Adrenal gland (tissue), 9 donors: ENCODE measurements at regions not wholly inside any gene's neighbourhood (a gene's known extent, or its start where the extent isn't known, plus 50 kb on each side); places are given as distances from the start of the nearest gene placed in this dataset.

ENCODE experiments used
- DNase-seq, 7 donors: peaks; one replicate each; pipeline ENCODE4 v3.0.0-alpha.2; 2019 to 2020
- H3K27ac ChIP-seq, 5 donors: fragments of 200-600 bp; sonication (generic) in 4 of 5; 1 replicate in 3 of 5; 2 replicates in 2 of 5; pipeline versions ENCODE4 v1.5.1 to v1.8.0; 2016 to 2020; ENCODE audit warnings: mild to moderate bottlenecking in 1 of 5
- H3K27me3 ChIP-seq: fragments of 200-600 bp; 2 replicates; pipeline ENCODE4 v1.8.0; 2021
- H3K36me3 ChIP-seq, 2 donors: fragments of 200-600 bp; replicated peaks in 1 of 2; 1 replicate in 1 of 2; 2 replicates in 1 of 2; pipeline versions ENCODE4 v1.5.1 to v1.8.0; 2018 to 2022
- H3K4me1 ChIP-seq, 2 donors: fragments of 200-600 bp; replicated peaks in 1 of 2; 1 replicate in 1 of 2; 2 replicates in 1 of 2; pipeline versions ENCODE4 v1.5.1 to v1.8.0; 2018 to 2021
- H3K4me3 ChIP-seq, 4 donors: fragments of 200-600 bp; sonication (generic) in 3 of 4; one replicate each; pipeline ENCODE4 v1.5.1; 2016 to 2018
- H3K9me3 ChIP-seq, 3 donors: fragments of 200-600 bp; sonication (generic) in 1 of 3; replicated peaks in 1 of 3; 1 replicate in 2 of 3; 2 replicates in 1 of 3; pipeline versions ENCODE4 v1.5.1 to v1.8.0; 2016 to 2021
- CTCF ChIP-seq, 6 experiments: fragments of 450-650 bp in 4 of 6; fragments of 200-600 bp in 2 of 6; sonication (generic) in 1 of 6; IDR thresholded peaks; 1 replicate in 5 of 6; 2 replicates in 1 of 6; pipeline versions ENCODE4 v1.5.1 to v1.8.0; 2016 to 2021; ENCODE audit warnings: antibody characterized with exemption in 6 of 6, mild to moderate bottlenecking in 2 of 6, moderate library complexity in 1 of 6
- POLR2A ChIP-seq, 2 donors: fragments of 450-650 bp; IDR thresholded peaks; one replicate each; pipeline ENCODE4 v1.6.1; 2017; ENCODE audit warnings: antibody characterized with exemption in 2 of 2, mild to moderate bottlenecking in 2 of 2, moderate library complexity in 1 of 2
- WGBS, 4 donors: extraction: QIAGEN DNeasy Blood & Tissue Kit in 2 of 4; methylation state at CpG; one replicate each; pipeline versions ENCODE4 v1.1.5 to v1.1.7; 2013 to 2017; 5-methylcytosine and 5-hydroxymethylcytosine counted together
- intact Hi-C, 2 donors: fragments of 100-400 bp; cut with DNase I; formaldehyde crosslinking; loops; one replicate each; pipeline versions ENCODE4 v1.14.1 to v1.15.0; 2022 to 2023
- donor health status: healthy with polysubstance abuse.
- donor health status: Bipolar disorder and iron deficiency.
- donor health status: DM: yes; HTN: yes; CAD: no.
- donor health status: DM: no; HTN: no; CAD: no.
- donor health status: DM: no; HTN: no; CAD: no.

- Histone ChIP-seq H3K36me3 (no peaks in the 10 kb centered on the region), H3K4me3 (no peak overlapping the region), H3K9me3 (no peaks in the 10 kb centered on the region), H3K27me3 (no peaks in the 10 kb centered on the region), H3K27ac (no peak overlapping the region), H3K4me1 (no peaks in the 10 kb centered on the region)
- intact Hi-C loops, result no loop called here
- 68 to 84% (median 82%) methylated on average over 2 of the region's 2 CpGs for WGBS, 4 donors
- TF ChIP-seq CTCF (IDR thresholded peaks at IDR 0.05) (no peak), POLR2A (IDR thresholded peaks at IDR 0.05) (no peak)
- no peak for DNase-seq
These were observed 342.5 kb downstream of the SPATA31D1 start for GRCh38 chr9:82331079-82331478.

- Histone ChIP-seq H3K9me3 (no peaks in the 10 kb centered on the region), H3K27ac (no peak overlapping the region), H3K4me3 (no peak overlapping the region), H3K4me1 (no peaks in the 10 kb centered on the region), H3K27me3 (no peaks in the 10 kb centered on the region), H3K36me3 (no peaks in the 10 kb centered on the region)
- intact Hi-C loops, result no loop called here
- DNase-seq, result no peak
- WGBS, 4 donors, result 54 to 65% (median 58%) methylated on average over 5 of the region's 5 CpGs
- no peak for TF ChIP-seq CTCF (IDR thresholded peaks at IDR 0.05)
- no peak for TF ChIP-seq POLR2A (IDR thresholded peaks at IDR 0.05)
These were observed 343.6 kb downstream of the SPATA31D1 start for GRCh38 chr9:82332018-82332773.

GRCh38 chr9:82332774-82333152 is 344.2 kb downstream of the SPATA31D1 start:
- intact Hi-C loops, result no loop called here
- H3K27me3 ChIP-seq, result no peaks in the 10 kb centered on the region
- WGBS, 4 donors, result 84 to 90% (median 88%) methylated on average over 6 of the region's 6 CpGs

GRCh38 chr9:82333671-82334070 is 345.1 kb downstream of the SPATA31D1 start:
- WGBS, 4 donors, result 76 to 86% (median 79%) methylated on average over 2 of the region's 2 CpGs
- no peak for TF ChIP-seq CTCF (IDR thresholded peaks at IDR 0.05)
- no peak for TF ChIP-seq POLR2A (IDR thresholded peaks at IDR 0.05)
- Histone ChIP-seq H3K4me3 (no peak overlapping the region), H3K9me3 (no peaks in the 10 kb centered on the region), H3K27me3 (no peaks in the 10 kb centered on the region), H3K36me3 (no peaks in the 10 kb centered on the region), H3K4me1 (no peaks in the 10 kb centered on the region), H3K27ac (no peak overlapping the region)
- intact Hi-C loops, result no loop called here
- no peak for DNase-seq

More at GRCh38 chr9:82332774-82333152, 344.2 kb downstream of the SPATA31D1 start:
- DNase-seq, result no peak
- Histone ChIP-seq H3K27ac (no peak overlapping the region), H3K36me3 (no peaks in the 10 kb centered on the region), H3K9me3 (no peaks in the 10 kb centered on the region), H3K4me1 (no peaks in the 10 kb centered on the region), H3K4me3 (no peak overlapping the region)
- TF ChIP-seq POLR2A (IDR thresholded peaks at IDR 0.05), result no peak
- TF ChIP-seq CTCF (IDR thresholded peaks at IDR 0.05), result no peak
